NCI-H1048 (cell line): ENCODE measurements at regions not wholly inside any gene's neighbourhood (a gene's known extent, or its start where the extent isn't known, plus 50 kb on each side); places are given as distances from the start of the nearest gene placed in this dataset.

Source experiments
- DNase-seq: peaks from one replicate; lab custom pipeline; 2025; lab: John Stamatoyannopoulos, UW

GRCh38 chr6:140905050-140905449 is 1227.7 kb upstream of the GJE1 start:
- DNase-seq = no peak

GRCh38 chr6:140897804-140898573 is 1234.7 kb upstream of the GJE1 start:
- DNase-seq = no peak

- no peak for DNase-seq
Observed at GRCh38 chr6:140897349-140897748, 1235.4 kb upstream of the GJE1 start.

- no peak for DNase-seq
Observed at GRCh38 chr6:140893432-140893831, 1239.3 kb upstream of the GJE1 start.

- DNase-seq = no peak
Observed at GRCh38 chr6:140879946-140880345, 1252.8 kb upstream of the GJE1 start.

- DNase-seq = no peak
Observed at GRCh38 chr6:140874066-140874465, 1258.7 kb upstream of the GJE1 start.

- no peak for DNase-seq
Observed at GRCh38 chr6:140872885-140873284, 1259.8 kb upstream of the GJE1 start.

GRCh38 chr6:140871911-140872310 is 1260.8 kb upstream of the GJE1 start:
- DNase-seq = no peak

GRCh38 chr6:140867336-140867735 is 1265.4 kb upstream of the GJE1 start:
- DNase-seq = no peak

- DNase-seq = no peak
Observed at GRCh38 chr6:140858381-140858971, 1274.2 kb upstream of the GJE1 start.

- DNase-seq = no peak
Observed at GRCh38 chr6:140857739-140858380, 1274.9 kb upstream of the GJE1 start.

- DNase-seq = no peak
Observed at GRCh38 chr6:140855520-140855919, 1277.2 kb upstream of the GJE1 start.

- DNase-seq = no peak
Observed at GRCh38 chr6:140854318-140854717, 1278.4 kb upstream of the GJE1 start.

GRCh38 chr6:140850438-140850837 is 1282.3 kb upstream of the GJE1 start:
- DNase-seq = no peak

GRCh38 chr6:140849456-140849855 is 1283.3 kb upstream of the GJE1 start:
- DNase-seq = no peak

- no peak for DNase-seq
Observed at GRCh38 chr6:140847262-140847645, 1285.5 kb upstream of the GJE1 start.

GRCh38 chr6:140846503-140847261 is 1286.0 kb upstream of the GJE1 start:
- DNase-seq = no peak

GRCh38 chr6:140845701-140846100 is 1287.0 kb upstream of the GJE1 start:
- DNase-seq = no peak

GRCh38 chr6:140844167-140844566 is 1288.6 kb upstream of the GJE1 start:
- no peak for DNase-seq

- no peak for DNase-seq
Observed at GRCh38 chr6:140833408-140833807, 1299.3 kb upstream of the GJE1 start.

- no peak for DNase-seq
Observed at GRCh38 chr6:140830666-140831065, 1302.1 kb upstream of the GJE1 start.

GRCh38 chr6:140828856-140829255 is 1303.9 kb upstream of the GJE1 start:
- no peak for DNase-seq

- DNase-seq = no peak
Observed at GRCh38 chr6:140827593-140827992, 1305.1 kb upstream of the GJE1 start.
